Left renal cortex interstitium (tissue), 4 donors: ENCODE measurements at regions not wholly inside any gene's neighbourhood (a gene's known extent, or its start where the extent isn't known, plus 50 kb on each side); places are given as distances from the start of the nearest gene placed in this dataset.
"Not testable (repeated sequence)": the region's sequence is repeated elsewhere in the genome, so short reads cannot be mapped to it uniquely, and the experiment has no call there.

Experiments
- DNase-seq, 4 donors: peaks; one replicate each; pipeline ENCODE4 v3.0.0-alpha.2; 2013; ENCODE audit warnings: low read depth in 4 of 4, low spot score in 2 of 4, missing footprints in 1 of 4

- DNase-seq: no peak
Observed at GRCh38 chr9:80522465-80522864, 950.7 kb downstream of the TLE4 start.

- no peak for DNase-seq
Observed at GRCh38 chr9:80521151-80521550, 949.4 kb downstream of the TLE4 start.

- no peak for DNase-seq
Observed at GRCh38 chr9:80520231-80520630, 948.5 kb downstream of the TLE4 start.

- no peak for DNase-seq
Observed at GRCh38 chr9:80518441-80518840, 946.7 kb downstream of the TLE4 start.

GRCh38 chr9:80516679-80517078, 944.9 kb downstream of the TLE4 start:
- DNase-seq: no peak

- DNase-seq: no peak
Observed at GRCh38 chr9:80509358-80509757, 937.6 kb downstream of the TLE4 start.

- DNase-seq: no peak
Observed at GRCh38 chr9:80507611-80508010, 935.8 kb downstream of the TLE4 start.

- peak in 1 of 4 donors; percentile 6 for DNase-seq
Observed at GRCh38 chr9:80504601-80505230, 933.0 kb downstream of the TLE4 start.

GRCh38 chr9:80503671-80504281, 932.0 kb downstream of the TLE4 start:
- peak in 3 of 4 donors; percentile 9 to 40 (median 17) for DNase-seq

- DNase-seq: no peak
Observed at GRCh38 chr9:80502306-80502705, 930.5 kb downstream of the TLE4 start.

GRCh38 chr9:80501635-80502034, 929.9 kb downstream of the TLE4 start:
- no peak for DNase-seq

GRCh38 chr9:80500300-80500699, 928.5 kb downstream of the TLE4 start:
- DNase-seq: no peak

- no peak for DNase-seq
Observed at GRCh38 chr9:80498001-80498555, 926.3 kb downstream of the TLE4 start.

GRCh38 chr9:80496901-80497556, 925.3 kb downstream of the TLE4 start:
- DNase-seq: no peak

GRCh38 chr9:80493258-80493657, 921.5 kb downstream of the TLE4 start:
- DNase-seq: no peak

GRCh38 chr9:80492221-80492620, 920.5 kb downstream of the TLE4 start:
- no peak for DNase-seq

- DNase-seq: no peak
Observed at GRCh38 chr9:80491086-80491696, 919.4 kb downstream of the TLE4 start.

- DNase-seq: no peak
Observed at GRCh38 chr9:80489329-80489728, 917.6 kb downstream of the TLE4 start.

GRCh38 chr9:80485420-80486250, 913.9 kb downstream of the TLE4 start:
- DNase-seq: no peak

GRCh38 chr9:80482251-80482650, 910.5 kb downstream of the TLE4 start:
- not testable (repeated sequence) for DNase-seq
